DND-41 (cell line): ENCODE measurements at regions not wholly inside any gene's neighbourhood (a gene's known extent, or its start where the extent isn't known, plus 50 kb on each side); places are given as distances from the start of the nearest gene placed in this dataset.
"Not testable (repeated sequence)": the region's sequence is repeated elsewhere in the genome, so short reads cannot be mapped to it uniquely, and the experiment has no call there.

Source experiments
- ATAC-seq: fragments of 200-7000 bp; cut with Tn5 transposase; 3 replicates; pipeline ENCODE4 v1.9.1; 2021; ENCODE audit warnings: low read depth; ENCODE audit not compliant: insufficient read depth
- DNase-seq: peaks from one replicate; pipeline ENCODE4 v3.0.0-alpha.2; 2020
- H2AFZ ChIP-seq: 2 replicates; pipeline ENCODE4 v1.6.0; 2012; ENCODE audit warnings: low read depth, low read length
- H3K27ac ChIP-seq: 2 replicates; pipeline ENCODE4 v1.5.1; 2012; ENCODE audit warnings: low read length, inconsistent platforms
- H3K27me3 ChIP-seq: fragments of 200-600 bp; sonication (generic); 2 replicates; pipeline ENCODE4 v1.6.0; 2012; ENCODE audit warnings: low read length, mild to moderate bottlenecking, inconsistent platforms; ENCODE audit not compliant: insufficient read depth, poor library complexity
- H3K36me3 ChIP-seq: 2 replicates; pipeline ENCODE4 v1.5.1; 2012; ENCODE audit warnings: low read length, inconsistent platforms; ENCODE audit not compliant: insufficient read depth
- H3K4me1 ChIP-seq: 2 replicates; pipeline ENCODE4 v1.5.1; 2012; ENCODE audit warnings: mild to moderate bottlenecking, low read length; ENCODE audit not compliant: insufficient read depth
- H3K4me2 ChIP-seq: 2 replicates; pipeline ENCODE4 v1.6.0; 2012; ENCODE audit warnings: mild to moderate bottlenecking, moderate library complexity, low read length, inconsistent platforms; ENCODE audit not compliant: insufficient read depth
- H3K4me3 ChIP-seq, 2 experiments: fragments of 200-600 bp in 1 of 2; shearing (Covaris generic) in 1 of 2; 2 replicates each; pipeline ENCODE4 v1.5.1; 2012 to 2016; ENCODE audit warnings: inconsistent platforms in 2 of 2, low read length in 2 of 2, mild to moderate bottlenecking in 2 of 2, low read depth in 1 of 2, moderate library complexity in 1 of 2
- H3K79me2 ChIP-seq: 2 replicates; pipeline ENCODE4 v1.6.0; 2012; ENCODE audit warnings: low read length, inconsistent platforms; ENCODE audit not compliant: insufficient read depth
- H3K9ac ChIP-seq: 2 replicates; pipeline ENCODE4 v1.6.0; 2012; ENCODE audit warnings: low read depth, mild to moderate bottlenecking, inconsistent platforms, low read length, moderate library complexity
- H3K9me3 ChIP-seq: 2 replicates; pipeline ENCODE4 v1.5.1; 2012; ENCODE audit warnings: low read length, moderate library complexity, mild to moderate bottlenecking, inconsistent platforms; ENCODE audit not compliant: insufficient read depth, severe bottlenecking
- H4K20me1 ChIP-seq: 2 replicates; pipeline ENCODE4 v1.6.0; 2012; ENCODE audit warnings: low read length; ENCODE audit not compliant: insufficient read depth
- CTCF ChIP-seq: IDR thresholded peaks from 2 replicates; pipeline ENCODE4 v1.5.1; 2012; ENCODE audit warnings: borderline replicate concordance, low read length, moderate library complexity, mild to moderate bottlenecking; ENCODE audit not compliant: poor library complexity, severe bottlenecking; ENCODE audit errors: extremely low read depth
- EZH2 ChIP-seq: IDR thresholded peaks from 3 replicates; pipeline ENCODE4 v1.6.1; 2012; ENCODE audit warnings: borderline replicate concordance, low read depth, mild to moderate bottlenecking, moderate library complexity, low read length, inconsistent platforms; ENCODE audit not compliant: severe bottlenecking

- TF ChIP-seq EZH2: no peak
- TF ChIP-seq CTCF: no peak
- H2AFZ ChIP-seq: no peak overlapping the region
These were observed 314.7 kb upstream of the CFAP20DC start for GRCh38 chr3:59364496-59364895.

GRCh38 chr3:59360312-59360711, 310.5 kb upstream of the CFAP20DC start:
- not testable (repeated sequence) for H3K79me2 ChIP-seq, H3K9me3 ChIP-seq, ATAC-seq, H3K4me2 ChIP-seq, DNase-seq, H3K4me1 ChIP-seq, H2AFZ ChIP-seq, H4K20me1 ChIP-seq, H3K27me3 ChIP-seq, H3K27ac ChIP-seq, H3K36me3 ChIP-seq, H3K4me3 ChIP-seq, H3K9ac ChIP-seq

More at GRCh38 chr3:59364496-59364895, 314.7 kb upstream of the CFAP20DC start:
- no peaks in the 10 kb centered on the region for H3K27me3 ChIP-seq
- no peak for ATAC-seq
- no peaks in the 10 kb centered on the region for H3K79me2 ChIP-seq
- H3K4me3 ChIP-seq: no peak overlapping the region
- no peak overlapping the region for H3K9ac ChIP-seq
- no peaks in the 10 kb centered on the region for H3K36me3 ChIP-seq
- H3K4me1 ChIP-seq: peaks cover 18% of the 10 kb centered on the region
- peaks cover 3% of the 10 kb centered on the region for H3K9me3 ChIP-seq
- no peak overlapping the region for H3K27ac ChIP-seq
- no peaks in the 10 kb centered on the region for H4K20me1 ChIP-seq
- DNase-seq: no peak
- no peak overlapping the region for H3K4me2 ChIP-seq

GRCh38 chr3:59341459-59341858, 291.6 kb upstream of the CFAP20DC start:
- Histone ChIP-seq H3K36me3 (no peaks in the 10 kb centered on the region), H3K79me2 (no peaks in the 10 kb centered on the region), H3K27ac (no peak overlapping the region), H3K4me2 (no peak overlapping the region), H3K9me3 (no peaks in the 10 kb centered on the region), H2AFZ (no peak overlapping the region), H3K4me3 (no peak overlapping the region), H3K4me1 (no peaks in the 10 kb centered on the region), H3K9ac (no peak overlapping the region), H4K20me1 (no peaks in the 10 kb centered on the region), H3K27me3 (no peaks in the 10 kb centered on the region)
- no peak for ATAC-seq
- TF ChIP-seq EZH2 (no peak), CTCF (no peak)
- DNase-seq: no peak

GRCh38 chr3:59339818-59340217, 290.0 kb upstream of the CFAP20DC start:
- Histone ChIP-seq H3K27ac (no peak overlapping the region), H3K36me3 (no peaks in the 10 kb centered on the region), H4K20me1 (no peaks in the 10 kb centered on the region), H3K9me3 (no peaks in the 10 kb centered on the region), H3K4me1 (no peaks in the 10 kb centered on the region), H3K79me2 (no peaks in the 10 kb centered on the region), H2AFZ (no peak overlapping the region), H3K9ac (no peak overlapping the region), H3K4me2 (no peak overlapping the region), H3K4me3 (no peak overlapping the region), H3K27me3 (no peaks in the 10 kb centered on the region)
- ATAC-seq: no peak
- no peak for DNase-seq
- TF ChIP-seq EZH2 (no peak), CTCF (no peak)
